IMR-90 (cell line): ENCODE measurements at regions not wholly inside any gene's neighbourhood (a gene's known extent, or its start where the extent isn't known, plus 50 kb on each side); places are given as distances from the start of the nearest gene placed in this dataset.

Source experiments
- ATAC-seq: fragments of 200-7000 bp; cut with Tn5 transposase; 2 replicates; pipeline ENCODE4 v1.9.1; 2020; ENCODE audit warnings: low read depth, mild to moderate bottlenecking, moderate library complexity
- BruUV-seq: library from RNA; stranded (reverse); fragments of 400-500 nt; replicated peaks from 2 replicates; lab custom pipeline; 2021; lab: Mats Ljungman, UMichigan
- CTCF ChIA-PET: fragments of 300-600 bp; formaldehyde crosslinking; extraction: SDS; loops from one replicate; lab custom pipeline; 2021; ENCODE audit warnings: antibody characterized with exemption; lab: Yijun Ruan, JAX
- POLR2A ChIA-PET: fragments of 300-600 bp; sonication (Branson Sonifier 250); formaldehyde crosslinking; loops from one replicate; lab custom pipeline; 2022; ENCODE audit warnings: antibody characterized with exemption; ENCODE audit not compliant: unreplicated experiment; lab: Charles Lee
- DNase-seq: peaks from one replicate; pipeline ENCODE4 v3.0.0; 2013
- H2AFZ ChIP-seq: replicated peaks from 2 replicates; pipeline ENCODE3; 2013; ENCODE audit warnings: low read length, mild to moderate bottlenecking; ENCODE audit not compliant: poor library complexity
- H2AK5ac ChIP-seq: 2 replicates; pipeline ENCODE4 v1.6.1; 2013; ENCODE audit warnings: low read depth, low read length, inconsistent platforms
- H2AK9ac ChIP-seq: replicated peaks from 2 replicates; pipeline ENCODE3; 2013; ENCODE audit warnings: mild to moderate bottlenecking, low read depth, low read length, moderate library complexity; ENCODE audit not compliant: poor library complexity
- H2BK120ac ChIP-seq: 2 replicates; pipeline ENCODE4 v1.6.1; 2013; ENCODE audit warnings: low read depth, low read length, inconsistent platforms
- H2BK15ac ChIP-seq: 3 replicates; pipeline ENCODE4 v1.6.1; 2013; ENCODE audit warnings: low read depth, low read length, inconsistent platforms
- H2BK20ac ChIP-seq: 2 replicates; pipeline ENCODE4 v1.6.1; 2013; ENCODE audit warnings: low read depth, mild to moderate bottlenecking, inconsistent platforms, low read length, moderate library complexity
- H2BK5ac ChIP-seq: 2 replicates; pipeline ENCODE4 v1.6.1; 2013; ENCODE audit warnings: mild to moderate bottlenecking, low read depth, low read length, inconsistent platforms; ENCODE audit not compliant: poor library complexity, severe bottlenecking
- H3K14ac ChIP-seq: replicated peaks from 2 replicates; pipeline ENCODE4 v1.6.1; 2013; ENCODE audit warnings: low read depth, low read length, inconsistent platforms
- H3K18ac ChIP-seq: 2 replicates; pipeline ENCODE4 v1.6.1; 2013; ENCODE audit warnings: low read depth, low read length, control low read depth
- H3K23ac ChIP-seq: 2 replicates; pipeline ENCODE4 v1.6.1; 2013; ENCODE audit warnings: low read depth, low read length, inconsistent platforms
- H3K27ac ChIP-seq: 2 replicates; pipeline ENCODE4 v1.5.1; 2013; ENCODE audit warnings: mild to moderate bottlenecking, control low read depth, low read length; ENCODE audit not compliant: insufficient read depth
- H3K27me3 ChIP-seq: 2 replicates; pipeline ENCODE4 v1.6.1; 2013; ENCODE audit warnings: low read length; ENCODE audit not compliant: control insufficient read depth, insufficient read depth
- H3K36me3 ChIP-seq: 2 replicates; pipeline ENCODE4 v1.6.1; 2013; ENCODE audit warnings: low read length, mixed read lengths; ENCODE audit not compliant: control insufficient read depth, insufficient read depth
- H3K4ac ChIP-seq: 2 replicates; pipeline ENCODE4 v1.6.1; 2013; ENCODE audit warnings: low read depth, low read length, inconsistent platforms
- H3K4me1 ChIP-seq: 2 replicates; pipeline ENCODE4 v1.6.1; 2013; ENCODE audit warnings: low read length, mixed read lengths; ENCODE audit not compliant: control insufficient read depth, insufficient read depth
- H3K4me2 ChIP-seq: 2 replicates; pipeline ENCODE4 v1.6.1; 2013; ENCODE audit warnings: low read depth, mild to moderate bottlenecking, control low read depth, low read length, moderate library complexity
- H3K4me3 ChIP-seq: 2 replicates; pipeline ENCODE4 v1.5.1; 2013; ENCODE audit warnings: low read depth, mild to moderate bottlenecking, control low read depth, low read length, moderate library complexity; ENCODE audit not compliant: insufficient read depth
- H3K56ac ChIP-seq: 2 replicates; pipeline ENCODE4 v1.6.1; 2013; ENCODE audit warnings: low read length, inconsistent platforms; ENCODE audit not compliant: insufficient read depth; ENCODE audit errors: extremely low read depth
- H3K79me1 ChIP-seq, 2 experiments: 2 replicates each; pipeline ENCODE4 v1.6.1; 2013; ENCODE audit warnings: low read length in 2 of 2, inconsistent platforms in 1 of 2, low read depth in 1 of 2
- H3K9ac ChIP-seq: 2 replicates; pipeline ENCODE4 v1.6.1; 2013; ENCODE audit warnings: low read depth, low read length, control low read depth
- H3K9me1 ChIP-seq: 2 replicates; pipeline ENCODE4 v1.6.1; 2013; ENCODE audit warnings: low read length, inconsistent platforms; ENCODE audit not compliant: insufficient read depth
- H3K9me3 ChIP-seq: 2 replicates; pipeline ENCODE4 v1.6.1; 2013; ENCODE audit warnings: low read length; ENCODE audit not compliant: control insufficient read depth, insufficient read depth
- H4K20me1 ChIP-seq: 2 replicates; pipeline ENCODE4 v1.6.1; 2013; ENCODE audit warnings: low read length, inconsistent platforms; ENCODE audit not compliant: insufficient read depth
- H4K5ac ChIP-seq: 2 replicates; pipeline ENCODE4 v1.6.1; 2013; ENCODE audit warnings: mild to moderate bottlenecking, low read depth, low read length, control low read depth
- H4K8ac ChIP-seq, 2 experiments: 2 replicates each; pipeline ENCODE4 v1.6.1; 2013; ENCODE audit warnings: low read depth in 2 of 2, low read length in 2 of 2, control low read depth in 1 of 2, inconsistent platforms in 1 of 2
- H4K91ac ChIP-seq: 2 replicates; pipeline ENCODE4 v1.6.1; 2013; ENCODE audit warnings: low read depth, low read length, inconsistent platforms; ENCODE audit not compliant: insufficient read depth
- CEBPB ChIP-seq: IDR thresholded peaks from 2 replicates; pipeline ENCODE4 v1.6.1; 2012; ENCODE audit warnings: low read depth, low read length, improper control_type of control experiment
- CHD1 ChIP-seq: IDR thresholded peaks from 2 replicates; pipeline ENCODE4 v1.6.1; 2012; ENCODE audit warnings: low read depth, low read length, improper control_type of control experiment
- CTCF ChIP-seq: conservative IDR thresholded peaks from 2 replicates; pipeline ENCODE4 v1.5.1; 2012; ENCODE audit warnings: mild to moderate bottlenecking, low read depth, low read length, improper control_type of control experiment
- ELK1 ChIP-seq: fragments of 150-350 bp; IDR thresholded peaks from 2 replicates; pipeline ENCODE4 v1.6.1; 2016; ENCODE audit warnings: low read depth, mild to moderate bottlenecking, low read length, moderate library complexity, borderline replicate concordance
- FOS ChIP-seq: fragments of 150-350 bp; IDR thresholded peaks from 2 replicates; pipeline ENCODE4 v1.6.1; 2016; ENCODE audit warnings: low read depth, low read length
- MXI1 ChIP-seq: IDR thresholded peaks from 2 replicates; pipeline ENCODE4 v1.6.1; 2012; ENCODE audit warnings: low read depth, mild to moderate bottlenecking, low read length, moderate library complexity, borderline replicate concordance
- NFE2L2 ChIP-seq: fragments of 150-350 bp; IDR thresholded peaks from 2 replicates; pipeline ENCODE4 v1.6.1; 2016; ENCODE audit warnings: low read depth, mild to moderate bottlenecking, low read length
- RCOR1 ChIP-seq: IDR thresholded peaks from 2 replicates; pipeline ENCODE4 v1.6.1; 2012; ENCODE audit warnings: mild to moderate bottlenecking, low read length, improper control_type of control experiment; ENCODE audit not compliant: insufficient replicate concordance
- USF2 ChIP-seq: fragments of 150-350 bp; IDR thresholded peaks from 2 replicates; pipeline ENCODE4 v1.6.1; 2017; ENCODE audit warnings: mild to moderate bottlenecking, antibody characterized with exemption, low read length, low read depth
- WGBS, 2 experiments: methylation state at CpG; one replicate each; pipeline versions ENCODE4 v1.1.5 to v1.1.7; 2013; ENCODE audit warnings: missing lambda C conversion rate in 2 of 2; ENCODE audit not compliant: insufficient read length in 1 of 2; ENCODE audit errors: extremely low coverage in 2 of 2; 5-methylcytosine and 5-hydroxymethylcytosine counted together
- dilution Hi-C: fragments of 300-500 bp; cut with HindIII; formaldehyde crosslinking; loops from one replicate; pipeline ENCODE4 v1.14.3; 2018; ENCODE audit warnings: low sequenced_read_pairs; ENCODE audit not compliant: unreplicated experiment
- in situ Hi-C: fragments of 300-500 bp; cut with MboI; formaldehyde crosslinking; loops from 3 replicates; pipeline ENCODE4 v1.14.3; 2019; ENCODE audit warnings: low sequenced_read_pairs, inconsistent platforms, mixed read lengths
- intact Hi-C: fragments of 100-400 bp; cut with micrococcal nuclease; formaldehyde crosslinking; loops from 2 replicates; pipeline ENCODE4 v1.10.0; 2022

GRCh38 chr17:59491353-59492090 is 73.9 kb upstream of the DHX40 start:
- H2BK15ac ChIP-seq, result no peak overlapping the region
- H3K18ac ChIP-seq, result no peak overlapping the region
- H3K4me3 ChIP-seq, result no peak overlapping the region
- no peak overlapping the region for H2AFZ ChIP-seq
- H4K91ac ChIP-seq, result no peak overlapping the region
- ChIA-PET CTCF (interaction anchor here (0.7 kb wide), 1 partner anchor 12 kb away, joined by 3 read pairs; no protein-coding TSS in a partner anchor), POLR2A (no interaction called here)
- H3K79me1 ChIP-seq, result no peaks in the 10 kb centered on the region
- H3K4me1 ChIP-seq, result no peaks in the 10 kb centered on the region
- no peak overlapping the region for H2BK20ac ChIP-seq
- H3K36me3 ChIP-seq, result no peaks in the 10 kb centered on the region
- H2AK5ac ChIP-seq, result no peak overlapping the region
- peaks cover 29% of the 10 kb centered on the region for H3K27me3 ChIP-seq
- H2AK9ac ChIP-seq, result no peak overlapping the region
- no peak overlapping the region for H3K4me2 ChIP-seq
- intact Hi-C loops, result no loop called here
- peaks cover 4% of the 10 kb centered on the region for H3K9me3 ChIP-seq
- H4K20me1 ChIP-seq, result no peaks in the 10 kb centered on the region
- 60% methylated on average over 1 of the region's 5 CpGs; no CpG with 5 or more reads in 1 of the 2 experiments for WGBS, 2 experiments
- no peak overlapping the region for H4K8ac ChIP-seq
- H3K9ac ChIP-seq, result no peak overlapping the region
- dilution Hi-C loops, result no loop called here
- H3K56ac ChIP-seq, result no peak overlapping the region
- in situ Hi-C loops, result no loop called here
- no peak overlapping the region for H3K4ac ChIP-seq
- ATAC-seq (no peak), DNase-seq (no peak)
- H3K9me1 ChIP-seq, result no peaks in the 10 kb centered on the region
- H3K14ac ChIP-seq, result no peak overlapping the region
- no TSS peak for BruUV-seq
- H2BK120ac ChIP-seq, result no peak overlapping the region
- H3K23ac ChIP-seq, result no peak overlapping the region
- TF ChIP-seq MXI1, result no peak
- no peak for TF ChIP-seq NFE2L2
- no peak for TF ChIP-seq ELK1
- no peak for TF ChIP-seq CTCF
- no peak for TF ChIP-seq CEBPB
- no peak for TF ChIP-seq FOS
- no peak for TF ChIP-seq USF2
- TF ChIP-seq RCOR1, result no peak
- TF ChIP-seq CHD1, result no peak
- H4K5ac ChIP-seq, result no peak overlapping the region
- no peak overlapping the region for H3K27ac ChIP-seq
- no peak overlapping the region for H2BK5ac ChIP-seq
